H1 (cell line): ENCODE measurements at regions not wholly inside any gene's neighbourhood (a gene's known extent, or its start where the extent isn't known, plus 50 kb on each side); places are given as distances from the start of the nearest gene placed in this dataset.

ENCODE experiments used
- CTCF ChIP-seq, 3 experiments: IDR thresholded peaks; 1 replicate in 2 of 3; 2 replicates in 1 of 3; pipeline versions ENCODE4 v1.5.1 to v1.6.1; 2011; ENCODE audit warnings: low read length in 3 of 3, mild to moderate bottlenecking in 3 of 3, inconsistent platforms in 2 of 3, low read depth in 1 of 3, moderate library complexity in 1 of 3; ENCODE audit not compliant: insufficient read depth in 1 of 3; ENCODE audit errors: control extremely low read depth in 1 of 3
- POLR2A ChIP-seq, 2 experiments: IDR thresholded peaks; 1 replicate in 1 of 2; 2 replicates in 1 of 2; pipeline ENCODE4 v1.6.1; 2011; ENCODE audit warnings: low read depth in 2 of 2, low read length in 2 of 2, mild to moderate bottlenecking in 2 of 2; ENCODE audit errors: control extremely low read depth in 1 of 2

GRCh38 chr3:1583044-1583443, 490.2 kb downstream of the CNTN6 start:
- no peak for TF ChIP-seq CTCF (IDR thresholded peaks at IDR 0.05; ENCODE audit: control extremely low read depth in 1 of 3, insufficient read depth in 1 of 3, low read depth in 1 of 3, low read length in 3 of 3)
- TF ChIP-seq POLR2A (IDR thresholded peaks at IDR 0.05; ENCODE audit: control extremely low read depth in 1 of 2, low read depth in 2 of 2, low read length in 2 of 2), result no peak
